HG02981 (cell line): ENCODE measurements at regions not wholly inside any gene's neighbourhood (a gene's known extent, or its start where the extent isn't known, plus 50 kb on each side); places are given as distances from the start of the nearest gene placed in this dataset.

Source experiments
- ATAC-seq: cut with Tn5 transposase; IDR thresholded peaks from one replicate; pipeline ENCODE4 v1.9.1; 2021; ENCODE audit warnings: mild to moderate bottlenecking, moderate library complexity; ENCODE audit not compliant: unreplicated experiment

DNA sequence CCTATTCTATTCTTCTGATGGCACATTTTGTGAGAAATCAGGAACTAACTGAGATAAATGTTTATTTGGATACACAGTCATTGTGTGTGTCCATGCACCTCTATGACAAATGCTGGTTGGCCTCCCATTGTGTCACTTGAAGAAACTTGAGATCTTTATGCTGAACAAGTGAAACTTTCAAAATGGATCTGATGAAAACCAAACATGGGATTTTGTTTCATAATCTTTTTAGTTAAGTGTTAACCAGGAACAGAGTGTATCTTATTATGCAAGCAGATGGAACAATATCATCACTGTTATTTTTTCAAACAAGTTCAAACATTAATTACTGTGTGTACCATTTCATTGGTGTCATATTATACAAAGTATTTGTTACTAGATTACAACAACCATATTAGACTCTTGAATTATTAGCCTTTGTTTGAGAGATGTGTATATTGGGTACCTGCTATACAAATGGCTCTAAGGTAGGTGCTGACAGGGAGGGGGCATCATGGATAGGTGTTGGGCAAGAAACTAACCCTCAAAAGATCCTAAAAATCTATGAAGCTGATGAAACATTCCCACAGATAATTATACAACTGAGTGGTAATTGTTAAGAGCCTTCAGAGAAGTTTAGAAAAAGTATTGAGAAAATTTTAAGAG is 159.8 kb downstream of the PALM2AKAP2 start:
- no peak for ATAC-seq

DNA sequence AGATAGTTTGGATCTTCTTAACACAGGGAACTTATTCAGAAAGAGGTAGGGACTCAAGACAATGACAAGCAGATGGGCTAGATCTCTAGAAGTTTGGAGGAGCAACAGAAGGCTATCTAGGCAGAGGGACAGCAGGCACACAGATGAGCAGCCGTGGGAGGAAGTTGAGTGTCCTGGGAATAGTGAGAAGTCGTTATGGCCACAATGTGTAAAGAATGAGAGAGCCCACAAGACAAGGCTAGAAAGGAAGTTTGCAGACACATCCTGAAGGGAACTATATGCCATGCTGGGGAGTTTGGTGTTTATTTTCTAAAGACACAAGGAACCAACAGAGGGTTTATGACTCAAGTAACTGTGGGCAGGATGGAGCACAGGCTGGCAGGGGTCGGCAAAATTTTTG is 160.6 kb downstream of the PALM2AKAP2 start:
- no peak for ATAC-seq

DNA sequence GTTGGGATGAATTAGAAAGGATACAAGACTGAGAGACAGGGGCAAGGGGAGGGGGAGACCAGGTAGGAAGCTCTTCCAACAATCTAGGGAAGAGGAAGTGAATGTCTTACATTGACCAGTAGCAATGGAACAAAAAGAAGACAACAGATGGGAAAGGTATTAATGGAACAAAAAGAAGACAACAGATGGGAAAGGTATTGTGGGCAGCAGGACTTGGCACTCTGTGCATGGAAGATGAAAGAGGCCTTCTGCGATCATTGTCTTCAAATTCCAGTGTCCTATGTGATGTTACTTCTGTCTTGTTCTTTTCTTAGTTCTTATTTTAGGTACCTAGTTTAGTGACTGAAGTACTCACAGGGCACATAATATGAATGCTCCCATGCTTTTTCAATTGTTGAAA is 161.8 kb downstream of the PALM2AKAP2 start:
- no peak for ATAC-seq

DNA sequence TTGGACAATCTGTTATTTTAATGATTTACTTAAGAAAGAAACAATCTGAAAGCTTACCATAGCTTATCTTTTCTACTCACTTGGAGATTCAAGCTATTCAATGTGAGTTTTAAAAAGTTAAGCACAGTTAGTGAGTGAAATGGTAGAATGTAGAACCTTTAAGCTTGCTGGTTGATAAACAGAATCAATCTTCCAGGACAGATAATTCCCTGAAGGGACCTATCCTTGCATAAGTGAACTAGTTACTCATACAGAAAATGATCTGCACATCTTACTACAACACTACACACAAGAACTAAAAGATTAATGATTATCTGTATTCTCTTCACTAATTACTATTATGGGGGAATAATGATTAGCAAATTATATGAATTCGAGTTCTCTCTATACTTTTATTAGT is 165.6 kb downstream of the PALM2AKAP2 start:
- no peak for ATAC-seq

DNA sequence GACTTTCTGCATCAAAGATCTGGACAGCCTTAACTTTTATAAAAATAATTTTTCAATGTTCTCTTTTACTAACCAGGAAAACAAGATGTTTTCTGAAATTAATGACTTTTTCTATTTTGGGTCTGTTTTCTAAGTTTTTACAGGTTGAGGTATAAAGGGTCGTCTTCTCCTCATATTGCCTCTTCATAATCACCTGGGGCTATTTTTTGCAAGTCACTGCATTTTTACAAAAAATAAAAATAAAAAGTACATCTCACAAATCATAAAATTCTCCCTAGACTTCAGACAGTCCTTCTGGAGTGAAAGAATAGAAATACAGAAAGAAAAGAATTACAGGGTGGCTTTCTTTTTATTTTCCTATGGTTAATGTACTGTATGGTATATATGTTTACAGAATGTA is 168.5 kb downstream of the PALM2AKAP2 start:
- no peak for ATAC-seq

DNA sequence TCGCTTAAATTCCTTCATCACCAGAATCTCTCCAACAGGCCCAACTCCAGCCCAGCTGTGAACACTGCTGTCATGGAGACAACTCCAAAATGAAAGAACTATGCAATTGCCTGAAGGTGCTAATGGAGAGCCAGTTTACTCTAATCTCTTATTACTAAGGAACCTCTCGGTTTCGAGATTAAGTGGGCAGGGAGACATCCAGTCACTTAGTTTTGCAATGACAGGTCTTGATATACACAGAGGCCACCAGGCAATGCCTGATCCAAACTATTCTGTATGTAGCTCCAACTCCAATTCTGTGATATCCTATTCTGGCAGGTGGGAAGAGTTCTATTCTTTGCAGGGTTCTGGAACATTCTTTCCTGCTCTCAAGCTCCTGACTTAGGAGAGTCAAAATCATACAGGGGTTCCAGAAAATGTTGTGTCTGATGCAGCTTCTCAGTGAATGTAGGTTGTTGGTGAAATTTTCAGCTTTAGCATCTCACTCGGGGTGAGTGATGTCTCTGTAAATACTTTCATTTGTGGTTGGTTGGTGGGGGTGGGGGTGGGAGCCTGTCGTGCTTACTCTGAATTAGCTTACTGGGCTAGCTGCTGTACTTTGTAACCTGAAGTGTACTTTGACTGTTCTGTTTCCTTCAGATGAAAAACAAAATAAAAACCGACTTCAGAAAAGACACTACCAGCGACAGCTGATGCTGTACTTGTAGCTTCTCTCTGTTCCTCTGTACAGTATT is 170.9 kb downstream of the PALM2AKAP2 start:
- peak; percentile 43 for ATAC-seq

DNA sequence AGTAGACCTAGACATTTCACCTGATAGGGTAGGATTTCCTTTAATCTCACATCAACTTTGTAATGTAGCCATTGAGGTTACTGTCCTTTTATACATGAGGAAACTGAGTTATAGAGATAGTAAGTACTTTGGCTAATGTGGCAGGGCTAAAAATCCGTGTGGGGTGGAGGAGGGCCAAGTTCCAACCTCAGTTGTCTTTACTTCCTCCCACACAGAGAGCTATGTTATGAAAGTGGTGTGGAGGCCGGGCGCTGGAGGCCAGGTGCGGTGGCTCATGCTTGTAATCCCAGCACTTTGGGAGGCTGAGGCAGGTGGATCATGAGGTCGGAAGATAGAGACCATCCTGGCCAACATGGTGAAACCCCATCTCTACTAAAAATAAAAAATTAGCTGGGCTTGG is 173.3 kb downstream of the PALM2AKAP2 start:
- ATAC-seq, result no peak

DNA sequence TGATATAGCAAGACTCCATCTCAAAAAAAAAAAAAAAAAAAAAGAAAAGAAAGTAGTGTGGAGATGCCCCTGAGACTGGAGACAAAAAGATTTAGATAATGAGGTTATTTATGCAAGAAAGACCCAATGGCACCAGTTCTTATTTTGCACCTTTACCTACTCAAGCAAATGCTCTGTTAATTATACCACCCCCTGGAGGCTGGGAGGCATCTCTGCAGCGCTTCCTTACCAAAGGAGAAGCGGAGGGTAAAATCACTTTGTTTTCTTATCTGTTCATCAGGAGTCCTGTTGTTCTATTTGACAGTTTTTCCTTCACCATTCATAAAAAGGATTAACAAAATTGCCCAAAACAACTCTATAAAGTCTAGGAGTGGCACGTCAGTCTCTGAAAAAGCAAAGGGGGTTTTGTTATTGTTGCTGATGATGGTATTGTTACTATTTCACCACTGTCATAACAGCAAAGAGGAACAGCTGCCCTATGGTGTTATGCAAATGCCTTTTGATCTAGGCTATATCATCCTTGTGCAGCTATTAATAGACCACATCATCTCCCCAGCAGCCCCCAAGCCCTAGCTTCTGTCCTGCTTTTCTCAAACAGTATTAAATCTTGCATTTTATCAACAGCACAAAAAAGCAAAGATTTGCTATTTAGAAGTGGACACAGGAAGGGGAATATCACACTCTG is 174.0 kb downstream of the PALM2AKAP2 start:
- no peak for ATAC-seq

DNA sequence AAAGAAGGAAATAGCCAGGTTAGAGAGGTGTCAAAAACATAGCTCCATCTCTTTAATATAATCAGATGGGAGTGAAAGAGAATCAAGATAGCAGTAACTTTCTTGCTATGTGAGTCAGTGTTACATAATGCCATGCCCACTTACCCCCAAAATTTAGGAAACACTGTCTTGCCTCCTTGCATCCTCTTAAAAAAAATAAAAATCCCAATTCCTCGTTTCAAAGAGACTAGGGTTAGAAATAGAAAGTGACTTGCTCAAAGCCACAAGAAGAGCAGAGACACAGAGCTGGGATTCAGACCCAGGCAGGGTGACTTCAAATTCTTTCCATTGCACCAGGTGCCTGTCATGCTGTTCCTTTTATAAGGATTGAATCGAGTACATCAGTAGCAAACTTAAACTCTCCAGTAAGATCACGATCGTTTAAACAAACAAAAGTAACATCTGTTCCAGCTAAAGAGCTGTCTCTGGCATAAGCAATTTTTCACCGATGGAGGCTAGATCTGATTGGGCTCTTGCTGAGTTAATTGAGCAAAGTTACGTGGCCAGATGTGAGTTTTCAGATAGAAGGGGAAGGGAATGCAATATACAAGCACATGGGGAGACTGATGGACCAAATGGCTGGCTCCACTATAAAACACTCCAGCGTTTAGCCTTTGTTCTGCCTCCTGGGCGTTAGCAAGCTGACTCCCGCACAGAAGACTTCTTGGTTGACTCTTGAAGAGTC is 176.9 kb downstream of the PALM2AKAP2 start:
- no peak for ATAC-seq

DNA sequence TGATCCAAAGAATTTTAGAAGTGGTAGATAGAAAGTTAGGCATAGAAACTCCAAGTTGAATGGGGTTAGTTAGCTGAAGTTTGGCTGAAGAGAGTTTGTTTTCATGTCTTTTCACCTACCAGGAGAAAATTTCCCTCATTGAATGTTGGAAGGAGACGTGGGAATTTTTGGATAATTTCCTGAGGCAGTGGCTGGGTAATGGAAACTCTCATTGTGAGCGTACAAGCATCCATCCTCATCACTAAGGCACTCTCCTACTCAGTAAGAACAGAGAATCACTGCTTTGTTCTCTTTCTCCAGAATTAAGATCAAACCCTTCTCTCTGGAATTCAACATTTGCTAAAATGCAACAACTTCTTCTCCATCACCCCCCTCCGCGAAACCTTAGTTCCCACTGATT is 179.7 kb downstream of the PALM2AKAP2 start:
- no peak for ATAC-seq

DNA sequence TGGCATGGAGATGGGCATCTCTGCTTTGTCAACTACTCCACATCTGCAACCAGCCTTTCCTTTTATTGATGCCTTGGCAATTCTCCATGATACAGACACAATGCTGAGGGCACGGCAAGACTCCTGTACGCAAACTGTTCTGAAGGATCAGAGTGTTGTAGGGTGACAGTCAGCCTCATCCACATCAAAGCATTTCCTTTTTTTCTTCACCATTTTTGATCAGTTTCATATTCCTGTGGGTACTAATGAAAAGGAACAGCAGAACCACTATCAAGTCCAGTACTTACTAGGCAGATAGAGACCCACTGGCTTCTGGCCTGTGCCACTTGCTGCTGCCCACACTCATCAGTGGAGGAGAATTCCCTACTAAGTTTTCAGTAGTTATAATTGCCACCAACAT is 181.6 kb downstream of the PALM2AKAP2 start:
- no peak for ATAC-seq

DNA sequence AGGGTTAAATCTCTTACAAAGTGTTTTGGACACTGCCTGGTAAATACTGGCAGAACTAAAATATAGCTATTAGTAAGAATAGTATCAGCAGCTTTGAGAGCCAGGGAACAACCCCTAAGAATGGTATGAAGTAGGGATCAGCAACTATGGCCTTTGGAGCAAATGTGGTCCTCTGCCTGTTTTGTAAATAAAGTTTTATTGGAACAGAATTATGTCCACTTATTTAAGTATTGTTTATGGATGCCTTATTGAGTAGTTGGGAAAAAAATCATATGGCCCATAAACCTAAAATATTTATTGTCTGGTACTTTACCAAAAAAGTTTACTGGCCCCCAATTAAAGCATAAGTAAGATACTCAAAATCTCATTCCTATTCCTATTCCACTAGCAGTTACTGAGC is 182.2 kb downstream of the PALM2AKAP2 start:
- ATAC-seq, result no peak

DNA sequence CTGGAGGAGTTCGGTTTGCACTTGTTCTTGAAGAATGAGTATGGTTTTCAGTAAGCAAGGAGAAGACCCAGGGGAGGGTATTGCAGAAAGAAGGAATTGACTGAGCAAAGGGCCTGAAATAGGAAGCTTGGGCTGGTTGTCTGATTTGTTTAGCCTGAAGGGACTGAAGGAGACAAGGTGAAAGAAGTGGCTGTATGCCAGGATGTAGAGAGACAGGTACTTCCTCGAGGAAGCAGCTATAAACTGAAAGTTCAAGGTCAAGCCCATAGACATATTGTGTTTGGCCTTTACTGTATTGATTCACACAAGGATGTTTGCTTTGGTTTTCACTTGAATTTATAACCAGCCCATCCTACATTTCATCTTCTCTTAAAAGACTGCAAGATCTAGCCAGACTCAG is 183.1 kb downstream of the PALM2AKAP2 start:
- ATAC-seq, result no peak

DNA sequence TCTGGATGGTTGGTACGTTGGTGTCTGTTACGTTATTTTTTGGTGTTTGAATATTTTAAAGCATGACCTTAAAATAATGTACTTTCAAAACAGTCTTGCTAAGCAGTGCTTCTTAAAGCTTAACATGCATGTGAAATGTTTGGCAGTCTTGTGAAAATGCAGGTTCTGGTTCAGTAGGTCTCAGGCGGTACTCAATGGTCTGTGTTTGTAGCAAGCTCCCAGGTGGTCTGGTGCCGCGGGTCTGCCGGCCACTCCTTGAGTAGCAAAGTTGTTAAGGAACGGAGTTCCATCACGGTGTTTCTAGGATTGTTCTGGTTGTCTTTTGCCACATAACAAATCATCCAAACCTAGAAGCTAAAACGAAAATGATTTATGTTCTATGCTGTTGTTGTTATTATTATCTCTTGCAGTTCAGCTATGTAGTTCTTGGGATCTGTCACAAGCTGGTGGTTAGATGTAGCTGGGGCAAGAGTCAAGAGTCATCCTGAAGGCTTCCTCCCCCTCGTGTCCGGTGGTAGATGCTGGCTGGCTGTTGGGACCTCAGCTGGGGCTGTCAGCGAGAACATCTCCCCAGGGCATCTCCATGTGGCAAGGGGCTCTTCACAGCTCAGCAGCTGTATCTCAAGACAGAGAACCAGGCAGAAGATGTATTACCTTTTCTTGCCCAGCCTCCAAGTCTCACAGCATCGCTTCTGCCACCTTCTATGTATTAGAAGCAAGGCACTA is 186.8 kb downstream of the PALM2AKAP2 start:
- peak; percentile 31 for ATAC-seq

DNA sequence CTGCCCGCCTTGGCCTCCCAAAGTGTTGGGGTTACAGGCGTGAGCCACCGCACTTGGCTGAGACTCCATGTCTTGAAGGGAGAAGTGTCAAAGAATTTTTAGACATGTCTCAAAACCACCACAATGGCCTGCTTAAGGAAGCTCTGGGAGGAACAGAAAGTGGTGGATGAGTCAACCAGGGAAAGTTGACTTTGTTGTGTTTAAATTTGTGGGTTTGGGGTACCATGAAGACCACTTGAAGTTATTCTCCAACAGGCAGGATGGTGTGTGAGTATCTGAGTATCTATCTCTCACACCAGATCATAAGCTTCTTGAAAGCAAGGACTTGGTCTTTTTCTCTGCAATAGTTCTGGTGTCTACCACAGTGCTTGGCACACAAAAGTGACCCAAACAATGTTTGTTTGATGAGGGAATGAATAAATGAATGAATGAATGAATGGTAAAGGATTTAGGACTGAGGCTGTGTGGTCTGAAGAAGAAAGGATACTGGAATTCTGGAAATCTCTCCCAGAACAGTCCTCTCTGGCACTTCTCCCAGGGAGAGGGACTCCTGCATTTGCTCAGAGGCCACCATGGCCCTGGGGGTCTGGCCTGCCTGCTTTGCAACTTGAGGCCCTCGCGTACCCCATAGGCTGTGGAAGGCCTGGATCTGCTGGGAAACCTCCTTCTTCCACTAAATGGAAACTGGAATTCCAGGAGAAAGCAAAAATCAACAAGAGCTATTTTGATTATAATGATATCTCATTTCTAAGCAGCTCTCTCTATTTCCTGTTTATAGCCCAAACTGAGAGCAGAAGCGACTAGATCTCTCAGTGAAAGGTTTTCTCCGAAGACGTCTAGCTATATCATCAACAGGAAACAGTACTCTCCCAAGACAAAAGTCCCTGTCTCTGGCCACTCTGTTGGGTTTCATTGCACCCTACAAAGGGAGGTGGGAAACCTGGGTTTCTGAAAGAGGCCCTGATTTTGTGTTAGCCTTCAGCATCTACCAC is 187.9 kb downstream of the PALM2AKAP2 start:
- ATAC-seq, result peak; percentile 29

DNA sequence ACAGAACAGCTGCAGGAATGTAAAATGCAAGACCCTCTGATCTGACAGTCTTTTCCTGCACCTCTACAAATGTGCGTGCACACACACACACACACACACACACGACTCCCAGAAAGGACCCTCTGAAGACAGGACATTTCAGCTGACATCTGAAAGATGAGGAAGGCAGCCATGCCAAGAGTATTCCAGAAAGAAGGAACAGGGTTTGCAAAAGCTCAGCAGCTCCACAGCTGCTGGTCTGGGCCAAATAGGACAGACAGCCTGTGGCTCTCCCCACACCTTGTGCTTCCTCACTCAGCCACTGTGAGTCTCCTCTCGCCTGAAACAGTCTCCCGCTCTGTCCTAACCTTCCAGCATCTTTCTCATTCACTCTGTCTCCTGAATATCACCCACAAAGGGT is 189.0 kb downstream of the PALM2AKAP2 start:
- ATAC-seq, result no peak

DNA sequence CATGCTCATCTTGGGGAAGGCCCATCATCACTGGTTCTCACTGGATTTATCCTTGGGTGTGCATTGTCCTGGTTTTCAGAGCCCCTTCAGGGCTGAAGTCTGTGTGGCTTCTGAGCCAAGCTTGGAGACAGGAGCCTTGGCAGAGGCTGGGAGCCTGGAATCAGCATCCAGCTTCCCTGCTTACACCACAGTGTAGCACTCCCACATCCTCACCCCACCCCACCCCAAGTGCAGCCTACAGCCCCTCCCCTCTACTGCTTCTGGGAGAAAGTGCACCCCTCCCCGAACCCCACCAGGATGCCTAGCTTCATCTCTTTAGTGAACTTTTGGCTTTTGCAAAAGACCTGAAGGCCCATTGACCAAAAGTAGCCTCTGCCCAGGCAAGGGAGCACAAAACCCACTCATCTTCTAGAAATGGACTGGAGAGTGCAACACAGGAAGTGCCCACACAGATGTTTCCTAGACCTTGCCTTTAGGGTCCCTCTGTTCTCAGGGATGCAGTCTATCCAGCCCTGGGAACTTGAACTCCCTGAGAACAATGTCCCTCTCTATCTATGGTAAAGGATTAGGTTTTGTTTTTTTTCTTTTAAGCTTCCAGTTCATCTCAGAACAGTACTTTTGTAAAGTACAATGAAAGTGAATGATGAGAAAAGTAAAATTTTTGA is 189.7 kb downstream of the PALM2AKAP2 start:
- no peak for ATAC-seq

DNA sequence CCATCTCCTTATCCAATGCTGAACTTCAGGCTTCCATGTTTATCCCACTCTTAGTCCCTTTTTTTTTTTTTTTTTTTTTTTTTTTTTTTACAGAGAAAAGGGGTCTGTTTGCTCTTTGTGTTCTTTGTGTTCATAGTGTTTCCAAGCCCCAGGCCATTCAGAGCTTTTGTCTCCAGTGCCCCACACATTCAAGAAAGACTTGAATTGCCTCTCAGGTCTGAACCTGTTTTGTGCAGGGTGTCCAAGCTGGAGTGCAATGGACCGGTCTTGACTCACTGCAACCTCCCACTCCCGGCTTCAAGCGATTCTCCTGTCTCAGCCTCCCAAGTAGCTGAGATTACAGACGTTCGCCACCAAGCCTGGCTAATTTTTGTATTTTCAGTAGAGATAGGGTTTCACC is 191.2 kb downstream of the PALM2AKAP2 start:
- no peak for ATAC-seq
